Tibial artery (tissue), 4 donors: ENCODE measurements at regions not wholly inside any gene's neighbourhood (a gene's known extent, or its start where the extent isn't known, plus 50 kb on each side); places are given as distances from the start of the nearest gene placed in this dataset.
"Not testable (repeated sequence)": the region's sequence is repeated elsewhere in the genome, so short reads cannot be mapped to it uniquely, and the experiment has no call there.

ENCODE experiments used
- DNase-seq, 2 donors: peaks; one replicate each; pipeline ENCODE4 v3.0.0-alpha.2; 2019
- H3K27ac ChIP-seq, 2 donors: fragments of 200-600 bp; sonication (generic) in 1 of 2; 1 replicate in 1 of 2; 2 replicates in 1 of 2; pipeline ENCODE4 v1.5.1; 2018 to 2019; ENCODE audit warnings: mild to moderate bottlenecking in 1 of 2
- H3K27me3 ChIP-seq, 2 donors: fragments of 200-600 bp; sonication (generic) in 1 of 2; one replicate each; pipeline versions ENCODE4 v1.5.1 to v1.6.0; 2016 to 2019
- H3K36me3 ChIP-seq, 3 donors: fragments of 200-600 bp; sonication (generic) in 2 of 3; one replicate each; pipeline ENCODE4 v1.5.1; 2016 to 2019; ENCODE audit warnings: mild to moderate bottlenecking in 2 of 3
- H3K4me1 ChIP-seq, 4 donors: fragments of 200-600 bp; sonication (generic) in 2 of 4; 1 replicate in 3 of 4; 2 replicates in 1 of 4; pipeline ENCODE4 v1.5.1; 2016 to 2019
- H3K4me3 ChIP-seq, 2 donors: fragments of 200-600 bp; sonication (generic) in 1 of 2; 1 replicate in 1 of 2; 2 replicates in 1 of 2; pipeline ENCODE4 v1.5.1; 2018 to 2019; ENCODE audit warnings: mild to moderate bottlenecking in 2 of 2
- H3K9me3 ChIP-seq, 3 donors: fragments of 200-600 bp; sonication (generic) in 1 of 3; one replicate each; pipeline ENCODE4 v1.5.1; 2016 to 2019
- intact Hi-C: fragments of 100-400 bp; cut with DNase I; formaldehyde crosslinking; loops from one replicate; pipeline ENCODE4 v1.15.0; 2023; ENCODE audit warnings: low total_unique reads
- TF ChIP-seq, protein P1 (sequence below), 2 experiments: fragments of 200-600 bp in 1 of 2; fragments of 450-650 bp in 1 of 2; IDR thresholded peaks; one replicate each; pipeline ENCODE4 v1.5.1; 2017 to 2019; ENCODE audit warnings: antibody characterized with exemption in 2 of 2, mild to moderate bottlenecking in 1 of 2, moderate library complexity in 1 of 2

DNA sequence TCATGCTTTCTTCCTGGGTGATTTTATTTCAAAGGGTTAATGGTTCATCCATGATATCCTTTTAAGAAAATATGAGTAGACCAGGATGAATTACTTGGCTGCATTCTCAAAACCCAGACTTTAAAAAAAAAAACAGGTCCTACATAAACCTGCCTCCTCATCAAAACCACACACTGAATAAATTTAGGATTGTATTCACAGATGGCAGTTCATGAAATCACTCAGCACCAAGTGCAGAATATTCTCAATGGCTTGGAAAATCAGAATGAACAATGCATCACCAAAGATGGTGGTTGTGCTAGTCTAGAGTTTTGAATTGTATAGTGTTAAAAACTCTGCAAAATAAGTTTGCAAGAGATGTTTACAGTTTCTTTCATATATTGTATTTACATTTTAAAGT lies 145.4 kb upstream of the GRAMD2B start:
- H3K27ac ChIP-seq = no peak overlapping the region
- no peaks in the 10 kb centered on the region for H3K4me1 ChIP-seq
- TF ChIP-seq, protein P1, sequence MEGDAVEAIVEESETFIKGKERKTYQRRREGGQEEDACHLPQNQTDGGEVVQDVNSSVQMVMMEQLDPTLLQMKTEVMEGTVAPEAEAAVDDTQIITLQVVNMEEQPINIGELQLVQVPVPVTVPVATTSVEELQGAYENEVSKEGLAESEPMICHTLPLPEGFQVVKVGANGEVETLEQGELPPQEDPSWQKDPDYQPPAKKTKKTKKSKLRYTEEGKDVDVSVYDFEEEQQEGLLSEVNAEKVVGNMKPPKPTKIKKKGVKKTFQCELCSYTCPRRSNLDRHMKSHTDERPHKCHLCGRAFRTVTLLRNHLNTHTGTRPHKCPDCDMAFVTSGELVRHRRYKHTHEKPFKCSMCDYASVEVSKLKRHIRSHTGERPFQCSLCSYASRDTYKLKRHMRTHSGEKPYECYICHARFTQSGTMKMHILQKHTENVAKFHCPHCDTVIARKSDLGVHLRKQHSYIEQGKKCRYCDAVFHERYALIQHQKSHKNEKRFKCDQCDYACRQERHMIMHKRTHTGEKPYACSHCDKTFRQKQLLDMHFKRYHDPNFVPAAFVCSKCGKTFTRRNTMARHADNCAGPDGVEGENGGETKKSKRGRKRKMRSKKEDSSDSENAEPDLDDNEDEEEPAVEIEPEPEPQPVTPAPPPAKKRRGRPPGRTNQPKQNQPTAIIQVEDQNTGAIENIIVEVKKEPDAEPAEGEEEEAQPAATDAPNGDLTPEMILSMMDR (IDR thresholded peaks at IDR 0.05) = no peak
- no peak overlapping the region for H3K4me3 ChIP-seq
- no peaks in the 10 kb centered on the region for H3K9me3 ChIP-seq
- H3K36me3 ChIP-seq = no peaks in the 10 kb centered on the region
- intact Hi-C loops = no loop called here
- no peak for DNase-seq
- H3K27me3 ChIP-seq = no peaks in the 10 kb centered on the region

DNA sequence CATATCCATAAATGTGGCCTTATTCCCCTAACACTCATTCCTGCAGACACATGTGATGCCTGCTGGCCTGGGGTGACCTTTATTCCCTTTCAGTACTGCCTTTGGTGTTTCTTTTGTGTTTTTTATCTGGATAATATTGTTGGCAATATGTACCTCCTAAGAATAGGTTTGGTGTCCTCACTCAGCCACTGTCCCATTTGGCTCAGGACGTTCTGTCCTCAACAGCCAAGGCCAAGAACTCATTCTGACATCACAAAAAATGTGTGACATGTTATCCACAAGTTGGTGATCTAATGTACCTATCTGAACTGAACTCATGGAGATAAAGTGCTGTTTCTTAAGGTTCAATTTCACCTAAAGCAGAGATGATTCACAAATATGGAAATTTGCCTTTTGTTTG lies 142.9 kb upstream of the GRAMD2B start:
- no peaks in the 10 kb centered on the region for H3K9me3 ChIP-seq
- no peaks in the 10 kb centered on the region for H3K36me3 ChIP-seq
- TF ChIP-seq, protein P1 (IDR thresholded peaks at IDR 0.05) = no peak
- H3K4me1 ChIP-seq = no peaks in the 10 kb centered on the region
- no peaks in the 10 kb centered on the region for H3K27me3 ChIP-seq
- H3K27ac ChIP-seq = no peak overlapping the region
- no peak for DNase-seq
- intact Hi-C loops = no loop called here
- no peak overlapping the region for H3K4me3 ChIP-seq

DNA sequence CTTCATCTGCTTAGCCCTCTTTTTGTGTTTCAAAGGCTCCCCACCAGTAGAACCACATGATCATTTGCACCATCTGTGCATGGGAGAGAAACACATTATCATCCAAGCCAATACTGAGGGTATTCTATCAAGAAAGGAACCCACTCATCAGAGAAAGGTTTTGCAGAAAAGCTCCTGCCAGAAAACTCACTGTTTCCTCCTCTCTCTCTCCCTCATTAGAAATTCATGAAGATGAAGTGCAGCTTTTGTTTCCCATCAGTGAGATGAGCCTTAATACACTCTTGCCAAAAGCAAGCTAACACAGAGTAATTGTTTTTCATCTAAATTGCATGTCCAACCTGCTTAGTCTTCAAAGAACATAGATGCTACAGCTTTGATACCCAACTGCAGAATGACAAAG lies 142.4 kb upstream of the GRAMD2B start:
- intact Hi-C loops = no loop called here
- no peak for DNase-seq
- no peak overlapping the region for H3K27ac ChIP-seq

DNA sequence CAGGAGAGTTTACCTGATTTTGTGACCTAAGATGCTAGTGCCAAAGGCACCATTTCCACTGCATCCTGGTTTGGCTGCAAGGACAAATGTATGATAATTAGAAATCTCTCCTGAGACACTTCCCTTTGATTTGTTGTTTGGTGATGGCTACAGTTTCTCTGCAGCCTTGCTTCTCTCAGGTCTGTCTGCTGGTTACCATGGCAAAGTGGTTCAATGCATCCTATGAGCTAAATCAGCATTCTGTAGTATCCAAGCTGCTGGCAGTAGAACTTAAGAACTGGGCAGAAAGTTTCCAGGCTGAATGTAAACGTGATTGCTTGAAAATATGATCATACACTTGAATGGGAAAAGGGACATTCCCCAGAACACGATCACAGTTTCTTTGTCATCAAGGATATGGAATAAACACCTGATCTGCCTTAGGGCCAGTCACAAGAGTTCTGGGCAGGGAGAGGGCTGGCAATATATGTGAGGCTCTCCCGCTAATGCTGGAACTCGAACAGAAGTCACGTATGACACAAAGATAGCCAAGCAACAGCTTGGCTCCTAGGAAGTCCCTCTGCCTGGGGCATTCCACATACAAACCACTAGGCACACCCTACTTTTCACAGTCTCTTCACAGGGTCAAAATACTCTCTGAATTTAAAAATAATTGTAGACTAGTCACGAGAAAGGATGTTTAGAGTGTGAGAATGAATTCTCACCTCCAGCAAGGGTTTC lies 138.1 kb upstream of the GRAMD2B start:
- intact Hi-C loops = no loop called here
- no peaks in the 10 kb centered on the region for H3K9me3 ChIP-seq
- no peak overlapping the region for H3K4me3 ChIP-seq
- no peak overlapping the region for H3K27ac ChIP-seq
- DNase-seq = no peak
- no peaks in the 10 kb centered on the region for H3K36me3 ChIP-seq
- TF ChIP-seq, protein P1 (IDR thresholded peaks at IDR 0.05) = no peak
- no peaks in the 10 kb centered on the region for H3K27me3 ChIP-seq
- H3K4me1 ChIP-seq = no peaks in the 10 kb centered on the region

More for the DNA sequence above, 142.4 kb upstream of the GRAMD2B start:
- Histone ChIP-seq H3K4me1 (no peaks in the 10 kb centered on the region), H3K36me3 (no peaks in the 10 kb centered on the region), H3K4me3 (no peak overlapping the region), H3K27me3 (no peaks in the 10 kb centered on the region), H3K9me3 (no peaks in the 10 kb centered on the region)
- TF ChIP-seq, protein P1 (IDR thresholded peaks at IDR 0.05) = no peak

DNA sequence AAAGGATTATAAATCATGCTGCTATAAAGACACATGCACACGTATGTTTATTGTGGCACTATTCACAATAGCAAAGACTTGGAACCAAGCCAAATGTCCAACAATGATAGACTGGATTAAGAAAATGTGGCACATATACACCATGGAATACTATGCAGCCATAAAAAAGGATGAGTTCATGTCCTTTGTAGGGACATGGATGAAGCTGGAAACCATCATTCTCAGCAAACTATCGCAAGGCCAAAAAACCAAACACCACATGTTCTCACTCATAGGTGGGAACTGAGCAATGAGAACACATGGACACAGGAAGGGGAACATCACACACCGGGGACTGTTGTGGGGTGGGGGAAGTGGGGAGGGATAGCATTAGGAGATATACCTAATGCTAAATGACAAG lies 127.1 kb upstream of the GRAMD2B start:
- intact Hi-C loops, H3K27ac ChIP-seq, H3K27me3 ChIP-seq, H3K36me3 ChIP-seq, H3K9me3 ChIP-seq, H3K4me3 ChIP-seq, H3K4me1 ChIP-seq, DNase-seq: not testable (repeated sequence)

DNA sequence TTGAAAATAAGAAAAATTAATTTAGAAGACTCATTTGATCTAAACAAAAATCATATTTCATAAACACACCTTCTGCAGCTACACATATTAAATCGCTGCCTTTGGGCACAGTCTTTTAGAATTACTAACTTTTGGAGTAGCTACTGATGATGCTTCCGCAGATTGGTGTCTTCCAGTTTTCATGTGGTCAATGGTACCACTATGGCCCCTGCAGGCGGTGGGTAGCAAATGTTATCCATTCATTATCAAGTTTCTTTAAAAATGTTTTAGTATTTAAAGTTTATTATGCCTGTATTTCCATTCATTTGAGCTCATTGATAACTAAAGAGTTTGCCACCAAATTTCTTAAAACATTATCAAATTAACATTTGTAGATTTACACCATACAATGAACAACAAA lies 122.9 kb upstream of the GRAMD2B start:
- H3K4me1 ChIP-seq = no peaks in the 10 kb centered on the region
- TF ChIP-seq, protein P1 (IDR thresholded peaks at IDR 0.05) = no peak
- no peak for DNase-seq
- H3K27ac ChIP-seq = no peak overlapping the region
- no peaks in the 10 kb centered on the region for H3K36me3 ChIP-seq
- H3K4me3 ChIP-seq = no peak overlapping the region
- no peaks in the 10 kb centered on the region for H3K27me3 ChIP-seq
- intact Hi-C loops = no loop called here
- H3K9me3 ChIP-seq = no peaks in the 10 kb centered on the region
